Naive thymus-derived CD4-positive, alpha-beta T cell (primary cell): ENCODE measurements at regions not wholly inside any gene's neighbourhood (a gene's known extent, or its start where the extent isn't known, plus 50 kb on each side); places are given as distances from the start of the nearest gene placed in this dataset.
"Not testable (repeated sequence)": the region's sequence is repeated elsewhere in the genome, so short reads cannot be mapped to it uniquely, and the experiment has no call there.

Experiments used
- ATAC-seq: fragments of 150-1000 bp; cut with Tn5 transposase; 2 replicates; pipeline ENCODE4 v1.10.0; 2021; ENCODE audit warnings: mild to moderate bottlenecking, moderate library complexity
- CTCF ChIA-PET: fragments of 350-600 bp; sonication (Branson Sonifier 250); formaldehyde crosslinking; loops from one replicate; lab custom pipeline; 2021; ENCODE audit warnings: antibody characterized with exemption; lab: Charles Lee
- POLR2A ChIA-PET: fragments of 350-600 bp; sonication (Branson Sonifier 250); formaldehyde crosslinking; loops from one replicate; lab custom pipeline; 2021; ENCODE audit warnings: antibody characterized with exemption, inconsistent platforms; lab: Charles Lee
- DNase-seq, 9 donors: peaks; one replicate each; pipeline versions ENCODE4 v3.0.0 to v3.0.0-alpha.2; 2020 to 2022; ENCODE audit warnings: mixed read lengths in 1 of 9
- H3K27ac ChIP-seq: one replicate; pipeline ENCODE4 v1.7.0; 2013; ENCODE audit warnings: mild to moderate bottlenecking, low read depth, low read length, moderate library complexity
- H3K27me3 ChIP-seq, 2 donors: one replicate each; pipeline ENCODE4 v1.7.0; 2013; ENCODE audit warnings: low read length in 2 of 2, mild to moderate bottlenecking in 2 of 2, moderate library complexity in 2 of 2; ENCODE audit not compliant: control insufficient read depth in 2 of 2, insufficient read depth in 2 of 2
- H3K36me3 ChIP-seq, 3 experiments: 1 replicate in 2 of 3; 2 replicates in 1 of 3; pipeline ENCODE4 v1.7.0; 2013; ENCODE audit warnings: low read length in 3 of 3, mild to moderate bottlenecking in 3 of 3, moderate library complexity in 1 of 3; ENCODE audit not compliant: insufficient read depth in 3 of 3, control insufficient read depth in 2 of 3
- H3K4me1 ChIP-seq, 2 donors: one replicate each; pipeline ENCODE4 v1.7.0; 2013; ENCODE audit warnings: low read length in 2 of 2, mild to moderate bottlenecking in 2 of 2, moderate library complexity in 1 of 2; ENCODE audit not compliant: control insufficient read depth in 2 of 2, insufficient read depth in 2 of 2
- H3K4me3 ChIP-seq: 2 replicates; pipeline ENCODE4 v1.7.0; 2013; ENCODE audit warnings: mild to moderate bottlenecking, low read length
- H3K9me3 ChIP-seq, 3 experiments: 1 replicate in 2 of 3; 2 replicates in 1 of 3; pipeline ENCODE4 v1.7.0; 2013; ENCODE audit warnings: low read length in 3 of 3; ENCODE audit not compliant: control insufficient read depth in 2 of 3
- H3K27ac Mint-ChIP-seq, 9 donors: one replicate each; pipeline ENCODE4 v1.8.0; 2020 to 2022; ENCODE audit warnings: mixed read lengths in 9 of 9, mild to moderate bottlenecking in 8 of 9, moderate library complexity in 5 of 9, inconsistent platforms in 2 of 9
- H3K27me3 Mint-ChIP-seq, 5 donors: one replicate each; pipeline ENCODE4 v1.8.0; 2021 to 2022; ENCODE audit warnings: mixed read lengths in 5 of 5, mild to moderate bottlenecking in 1 of 5
- H3K36me3 Mint-ChIP-seq, 5 donors: one replicate each; pipeline ENCODE4 v1.8.0; 2020 to 2022; ENCODE audit warnings: mixed read lengths in 5 of 5, mild to moderate bottlenecking in 3 of 5, inconsistent platforms in 1 of 5
- H3K4me1 Mint-ChIP-seq, 7 donors: one replicate each; pipeline ENCODE4 v1.8.0; 2020 to 2022; ENCODE audit warnings: mixed read lengths in 7 of 7, mild to moderate bottlenecking in 3 of 7, inconsistent platforms in 1 of 7
- H3K4me3 Mint-ChIP-seq, 10 donors: one replicate each; pipeline ENCODE4 v1.8.0; 2020 to 2022; ENCODE audit warnings: mild to moderate bottlenecking in 10 of 10, mixed read lengths in 10 of 10, moderate library complexity in 6 of 10, inconsistent platforms in 2 of 10
- H3K9me3 Mint-ChIP-seq, 11 donors: one replicate each; pipeline ENCODE4 v1.8.0; 2020 to 2022; ENCODE audit warnings: mixed read lengths in 11 of 11, mild to moderate bottlenecking in 4 of 11, inconsistent platforms in 1 of 11, moderate library complexity in 1 of 11
- intact Hi-C, 2 donors: fragments of 100-400 bp; cut with micrococcal nuclease; formaldehyde crosslinking; loops; one replicate each; pipeline ENCODE4 v1.15.1; 2023

DNA sequence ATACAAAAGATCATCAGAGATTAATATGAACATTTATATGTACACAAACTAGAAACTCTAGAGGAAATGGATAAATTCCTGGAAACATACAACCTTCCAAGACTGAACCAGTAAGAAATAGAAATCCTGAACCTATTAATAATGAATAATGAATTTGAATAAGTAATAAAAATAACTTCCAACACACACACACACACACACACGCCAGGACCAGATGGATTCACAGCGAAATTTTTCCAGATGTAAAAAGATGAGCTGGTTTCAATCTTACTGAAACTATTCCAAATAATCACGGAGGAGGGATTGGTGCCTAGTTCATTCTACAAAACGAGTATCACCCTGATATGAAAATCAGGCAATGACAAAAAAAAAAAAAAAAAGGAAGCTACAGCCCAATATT lies 1095.0 kb downstream of the FAT4 start:
- Mint-ChIP-seq H3K27me3 (no peaks in the 10 kb centered on the region), H3K4me1 (no peaks in the 10 kb centered on the region), H3K27ac (no peak overlapping the region), H3K4me3 (no peak overlapping the region), H3K36me3 (no peaks in the 10 kb centered on the region), H3K9me3 (peaks cover 0 to 31% (median 6%) of the 10 kb centered on the region in 11 donors)
- DNase-seq (no peak), ATAC-seq (no peak)
- no peaks in the 10 kb centered on the region for H3K36me3 ChIP-seq
- ChIA-PET CTCF (no interaction called here), POLR2A (no interaction called here)
- no peak overlapping the region for H3K4me3 ChIP-seq
- intact Hi-C loops: no loop called here
- no peaks in the 10 kb centered on the region for H3K27me3 ChIP-seq
- peaks cover 0 to 5% (median 0%) of the 10 kb centered on the region in 3 experiments for H3K9me3 ChIP-seq
- no peaks in the 10 kb centered on the region for H3K4me1 ChIP-seq
- no peak overlapping the region for H3K27ac ChIP-seq

DNA sequence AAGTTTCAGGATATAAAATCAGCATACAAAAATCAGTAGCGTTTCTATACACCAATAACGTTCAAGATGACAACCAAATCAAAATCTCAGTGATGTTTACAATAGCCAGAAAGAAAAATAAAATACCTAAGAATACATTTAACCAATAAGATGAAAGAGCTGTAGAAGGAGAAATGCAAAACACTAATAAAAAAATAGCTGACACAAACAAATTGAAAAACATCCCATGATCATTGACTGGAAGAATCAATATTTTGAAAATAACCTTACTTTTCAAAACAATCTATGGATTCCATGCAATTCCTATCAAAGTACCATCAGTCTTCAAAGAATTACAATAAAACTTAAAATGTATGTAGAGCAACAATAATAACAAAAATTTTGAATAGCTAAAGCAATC lies 1096.3 kb downstream of the FAT4 start:
- no peaks in the 10 kb centered on the region for H3K36me3 ChIP-seq
- Mint-ChIP-seq H3K4me3 (no peak overlapping the region), H3K9me3 (peaks cover 0 to 31% (median 6%) of the 10 kb centered on the region in 11 donors), H3K27ac (no peak overlapping the region), H3K4me1 (no peaks in the 10 kb centered on the region), H3K27me3 (no peaks in the 10 kb centered on the region), H3K36me3 (no peaks in the 10 kb centered on the region)
- H3K4me3 ChIP-seq: no peak overlapping the region
- no peak overlapping the region for H3K27ac ChIP-seq
- ATAC-seq: no peak
- no peaks in the 10 kb centered on the region for H3K4me1 ChIP-seq
- CTCF ChIA-PET: interaction anchor here (0.6 kb wide), 1 partner anchor 910 kb away, joined by 3 read pairs; no protein-coding TSS in a partner anchor
- POLR2A ChIA-PET: no interaction called here
- intact Hi-C loops: no loop called here
- DNase-seq: no peak
- no peaks in the 10 kb centered on the region for H3K27me3 ChIP-seq
- H3K9me3 ChIP-seq: no peaks in the 10 kb centered on the region

DNA sequence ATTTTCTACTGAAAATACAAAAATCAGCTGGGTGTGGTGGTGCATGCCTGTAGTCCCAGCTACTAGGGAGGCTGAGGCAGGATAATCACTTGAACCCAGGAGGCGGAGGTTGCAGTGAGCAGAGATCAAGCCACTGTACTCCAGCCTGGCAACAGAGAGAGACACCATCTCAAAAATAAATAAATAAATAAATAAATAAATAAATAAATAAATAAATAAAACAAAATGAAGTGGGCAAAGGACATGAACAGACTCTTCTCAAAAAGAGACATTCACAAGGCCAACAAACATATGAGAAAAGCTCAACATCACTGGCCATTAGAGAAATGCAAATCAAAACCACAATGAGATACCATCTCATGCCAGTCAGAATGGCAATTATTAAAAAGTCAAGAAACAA lies 1097.6 kb downstream of the FAT4 start:
- DNase-seq, H3K4me3 ChIP-seq, H3K36me3 Mint-ChIP-seq, H3K27ac ChIP-seq, H3K27me3 Mint-ChIP-seq, intact Hi-C loops, CTCF ChIA-PET, H3K4me1 ChIP-seq, H3K27me3 ChIP-seq, ATAC-seq, H3K36me3 ChIP-seq, H3K4me3 Mint-ChIP-seq, H3K9me3 ChIP-seq, POLR2A ChIA-PET, H3K4me1 Mint-ChIP-seq, H3K27ac Mint-ChIP-seq: not testable (repeated sequence)
- H3K9me3 Mint-ChIP-seq: peaks cover 0 to 24% (median 6%) of the 10 kb centered on the region in 11 donors

GRCh38 chr4:126414741-126415140 lies 1100.0 kb downstream of the FAT4 start:
- Mint-ChIP-seq H3K36me3 (no peaks in the 10 kb centered on the region), H3K4me1 (no peaks in the 10 kb centered on the region), H3K27ac (no peak overlapping the region), H3K9me3 (peaks cover 0 to 17% (median 5%) of the 10 kb centered on the region in 11 donors), H3K27me3 (no peaks in the 10 kb centered on the region), H3K4me3 (no peak overlapping the region)
- POLR2A ChIA-PET: no interaction called here
- DNase-seq: no peak
- CTCF ChIA-PET: no interaction called here
- Histone ChIP-seq H3K36me3 (no peaks in the 10 kb centered on the region), H3K4me3 (no peak overlapping the region), H3K27me3 (no peaks in the 10 kb centered on the region), H3K9me3 (no peaks in the 10 kb centered on the region), H3K27ac (no peak overlapping the region), H3K4me1 (no peaks in the 10 kb centered on the region)
- intact Hi-C loops: no loop called here
- no peak for ATAC-seq

DNA sequence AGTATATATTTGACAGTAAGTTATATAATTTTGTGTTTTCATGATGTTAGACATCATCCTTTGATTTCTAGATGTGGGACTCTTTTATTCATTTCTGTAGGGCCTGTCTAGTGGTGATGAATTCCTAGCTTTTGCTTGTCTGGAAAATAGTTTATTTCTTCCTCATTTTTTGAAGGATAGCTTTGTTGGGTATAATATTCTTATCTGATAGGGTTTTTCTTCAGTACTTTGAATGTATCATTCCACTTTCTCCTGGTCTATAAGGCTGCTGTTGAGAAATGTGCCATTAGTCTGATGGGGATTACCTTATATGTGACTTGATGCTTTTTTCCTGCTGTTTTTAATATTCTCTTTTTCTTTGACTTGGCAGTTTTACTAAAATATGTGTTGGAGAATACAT lies 1104.5 kb downstream of the FAT4 start:
- no peak overlapping the region for H3K27ac Mint-ChIP-seq
- H3K4me3 Mint-ChIP-seq: no peak overlapping the region
- H3K4me1 ChIP-seq: no peaks in the 10 kb centered on the region
- DNase-seq (no peak), ATAC-seq (no peak)
- H3K4me1 Mint-ChIP-seq: no peaks in the 10 kb centered on the region
- peaks cover 2 to 17% (median 6%) of the 10 kb centered on the region in 11 donors for H3K9me3 Mint-ChIP-seq
- H3K27me3 ChIP-seq: no peaks in the 10 kb centered on the region
- intact Hi-C loops: no loop called here
- H3K9me3 ChIP-seq: peaks cover 0 to 9% (median 0%) of the 10 kb centered on the region in 3 experiments
- H3K36me3 Mint-ChIP-seq: no peaks in the 10 kb centered on the region
- H3K27ac ChIP-seq: no peak overlapping the region
- no peaks in the 10 kb centered on the region for H3K36me3 ChIP-seq
- ChIA-PET POLR2A (no interaction called here), CTCF (no interaction called here)
- no peaks in the 10 kb centered on the region for H3K27me3 Mint-ChIP-seq
- no peak overlapping the region for H3K4me3 ChIP-seq

DNA sequence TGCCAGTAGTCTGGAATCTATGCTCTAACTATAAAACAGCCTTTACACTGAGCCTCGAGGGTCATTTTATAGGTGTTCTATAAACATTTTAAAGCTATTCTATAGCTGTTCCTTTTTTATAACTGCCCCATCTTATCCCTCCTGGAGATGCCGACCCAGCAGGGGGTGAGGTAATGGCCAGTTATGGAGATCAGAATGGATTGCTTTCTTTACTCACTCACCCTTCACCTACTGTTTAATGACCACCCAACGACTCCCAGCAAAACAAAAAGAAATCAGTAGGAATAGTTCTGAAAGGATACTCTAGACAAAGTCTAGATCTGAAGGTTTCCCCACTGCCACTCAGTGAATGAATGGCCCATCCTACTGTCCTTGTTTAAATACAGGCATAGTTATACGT lies 1113.1 kb downstream of the FAT4 start:
- no peaks in the 10 kb centered on the region for H3K27me3 ChIP-seq
- Mint-ChIP-seq H3K36me3 (no peaks in the 10 kb centered on the region), H3K27ac (no peak overlapping the region), H3K27me3 (no peaks in the 10 kb centered on the region), H3K9me3 (peaks cover 0 to 8% (median 4%) of the 10 kb centered on the region in 11 donors), H3K4me3 (no peak overlapping the region), H3K4me1 (no peaks in the 10 kb centered on the region)
- intact Hi-C loops: no loop called here
- H3K27ac ChIP-seq: no peak overlapping the region
- no peak overlapping the region for H3K4me3 ChIP-seq
- no peak for ATAC-seq
- H3K4me1 ChIP-seq: no peaks in the 10 kb centered on the region
- ChIA-PET POLR2A (no interaction called here), CTCF (no interaction called here)
- DNase-seq: no peak
- no peaks in the 10 kb centered on the region for H3K9me3 ChIP-seq
- no peaks in the 10 kb centered on the region for H3K36me3 ChIP-seq

- Histone ChIP-seq H3K27me3 (no peaks in the 10 kb centered on the region), H3K4me1 (no peaks in the 10 kb centered on the region), H3K36me3 (no peaks in the 10 kb centered on the region), H3K27ac (no peak overlapping the region), H3K4me3 (no peak overlapping the region), H3K9me3 (no peaks in the 10 kb centered on the region)
- intact Hi-C loops: no loop called here
- DNase-seq (no peak), ATAC-seq (no peak)
- Mint-ChIP-seq H3K27ac (no peak overlapping the region), H3K36me3 (no peaks in the 10 kb centered on the region), H3K4me3 (no peak overlapping the region), H3K4me1 (no peaks in the 10 kb centered on the region), H3K9me3 (peaks cover 0 to 8% (median 3%) of the 10 kb centered on the region in 11 donors), H3K27me3 (no peaks in the 10 kb centered on the region)
- ChIA-PET POLR2A (no interaction called here), CTCF (no interaction called here)
Measured at GRCh38 chr4:126431049-126431448, 1116.3 kb downstream of the FAT4 start.
